HG03095 (cell line): ENCODE measurements at regions not wholly inside any gene's neighbourhood (a gene's known extent, or its start where the extent isn't known, plus 50 kb on each side); places are given as distances from the start of the nearest gene placed in this dataset.
"Not testable (repeated sequence)": the region's sequence is repeated elsewhere in the genome, so short reads cannot be mapped to it uniquely, and the experiment has no call there.

ENCODE experiments used
- ATAC-seq: cut with Tn5 transposase; IDR thresholded peaks from one replicate; pipeline ENCODE4 v1.9.1; 2021; ENCODE audit warnings: moderate library complexity; ENCODE audit not compliant: unreplicated experiment

DNA sequence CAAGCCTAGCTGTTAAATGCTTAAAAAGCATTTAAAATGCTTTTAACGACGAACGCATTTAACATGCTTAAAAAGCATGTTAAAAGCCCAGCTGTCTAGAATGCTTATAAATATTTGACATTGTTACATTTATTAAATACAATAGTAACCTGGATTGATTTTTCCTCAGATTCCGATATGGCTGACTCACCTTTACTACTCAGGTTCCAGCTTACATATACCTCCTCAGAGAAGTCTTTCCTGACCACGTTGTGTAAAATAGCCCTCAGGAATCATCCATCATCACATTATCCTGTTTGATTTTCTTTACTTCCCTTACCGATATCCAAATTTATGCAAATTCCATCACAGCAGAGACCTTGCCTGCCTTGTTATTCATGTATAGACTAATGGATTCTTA lies 51.4 kb downstream of the SLC41A2 start:
- no peak for ATAC-seq

DNA sequence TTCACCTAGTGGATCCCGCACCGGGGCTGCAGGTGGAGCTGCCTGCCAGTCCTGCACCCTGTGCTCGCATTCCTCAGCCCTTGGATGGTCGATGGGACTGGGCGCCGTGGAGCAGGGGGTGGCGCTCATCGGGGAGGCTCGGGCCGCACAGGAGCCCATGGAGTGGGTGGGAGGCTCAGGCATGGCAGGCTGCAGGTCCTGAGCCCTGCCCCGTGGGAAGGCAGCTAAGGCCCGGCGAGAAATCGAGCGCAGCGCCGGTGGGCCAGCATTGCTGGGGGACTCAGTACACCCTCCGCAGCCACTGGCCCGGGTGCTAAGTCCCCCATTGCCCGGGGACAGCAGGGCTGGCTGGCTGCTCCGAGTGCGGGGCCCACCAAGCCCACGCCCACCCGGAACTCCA lies 52.6 kb downstream of the SLC41A2 start:
- not testable (repeated sequence) for ATAC-seq

DNA sequence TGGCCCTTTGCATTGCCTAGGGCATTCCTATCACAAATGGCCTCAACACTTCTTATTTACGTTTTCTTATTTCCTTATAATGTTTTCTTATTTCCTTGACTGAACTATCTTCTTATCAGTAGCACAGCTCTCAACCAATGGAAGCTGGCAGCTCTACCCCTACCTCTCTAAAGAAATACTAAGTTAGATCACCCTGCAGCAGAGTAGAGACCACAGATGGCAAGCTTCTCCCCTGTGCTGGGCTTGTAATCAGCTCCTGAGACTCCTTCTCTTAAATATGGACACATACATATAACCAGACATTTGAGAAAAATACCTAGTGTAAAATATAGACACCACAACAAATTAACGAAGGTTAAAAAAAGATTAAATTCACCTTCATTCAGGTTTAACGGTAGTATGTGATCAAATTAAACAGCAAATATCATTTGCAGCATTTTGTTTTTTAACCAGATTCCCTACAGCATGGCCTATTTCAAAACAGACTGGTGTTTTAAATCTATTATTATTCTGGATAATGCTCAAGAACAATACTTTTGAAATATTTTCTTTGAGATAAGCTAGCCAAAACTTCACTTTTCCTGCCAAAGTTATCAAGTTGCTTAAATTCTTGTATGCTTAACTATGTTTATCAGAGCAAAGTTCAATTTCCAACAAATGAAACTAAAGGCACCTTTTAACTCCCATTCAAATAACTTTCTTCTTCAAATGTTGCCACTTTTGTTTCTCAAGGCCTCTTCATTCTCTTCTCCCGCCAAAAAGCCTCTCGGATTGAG lies 54.3 kb downstream of the SLC41A2 start:
- ATAC-seq: no peak

DNA sequence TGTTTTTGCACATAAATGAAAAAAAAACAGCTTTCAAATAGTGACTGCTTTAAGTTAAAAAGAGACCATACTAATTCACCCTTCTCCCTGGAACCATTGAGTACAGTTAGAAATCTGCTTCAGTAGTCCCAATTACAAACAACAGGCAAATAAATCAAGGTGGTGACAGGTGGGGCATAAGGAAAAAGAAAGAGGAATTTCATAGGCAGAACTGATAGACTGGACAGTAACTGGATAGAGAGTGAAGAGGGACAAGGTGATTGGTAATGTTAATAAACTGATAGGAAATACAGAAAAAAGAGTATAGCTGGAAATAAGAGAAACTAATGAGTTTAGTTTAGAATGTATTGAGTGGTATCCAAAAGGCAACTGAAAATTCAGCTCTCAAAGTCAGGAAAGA lies 56.0 kb downstream of the SLC41A2 start:
- no peak for ATAC-seq

DNA sequence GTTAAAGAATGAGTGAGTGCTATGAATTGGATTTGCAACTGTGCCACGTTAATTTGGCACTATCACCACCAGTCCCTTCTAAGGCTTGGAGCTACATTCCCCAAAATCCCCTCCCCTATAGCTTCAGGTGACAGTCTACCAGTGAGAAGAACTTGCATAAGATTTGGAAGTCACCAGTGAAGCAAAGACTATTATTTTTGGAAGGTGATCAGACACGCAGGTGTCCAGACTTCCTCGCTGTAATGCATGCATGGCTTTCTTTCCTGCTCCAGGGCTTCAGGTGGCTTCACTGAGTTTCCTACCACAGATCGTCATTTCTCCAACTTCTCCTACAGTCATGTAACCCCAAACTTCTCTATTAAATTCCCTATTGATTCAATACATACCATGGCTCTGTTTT lies 61.4 kb downstream of the SLC41A2 start:
- no peak for ATAC-seq

DNA sequence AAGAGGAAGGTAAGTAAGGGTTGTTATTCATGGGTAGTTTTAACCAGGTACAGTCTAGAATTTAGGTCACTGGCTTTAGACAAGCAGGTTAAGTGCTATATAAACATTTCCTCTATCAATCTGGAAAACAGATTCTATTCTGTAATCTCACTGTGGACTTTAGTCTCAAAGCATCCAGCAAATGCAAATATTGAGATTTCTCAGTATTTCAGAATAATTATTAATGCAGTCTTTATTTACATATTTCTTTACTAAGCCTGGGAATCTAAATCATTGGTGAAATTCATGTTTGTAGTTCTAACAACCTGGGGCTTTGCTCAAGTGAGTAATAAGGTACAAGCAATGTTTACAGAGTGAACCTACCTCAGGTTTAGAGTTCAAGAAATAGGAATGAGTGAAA lies 61.9 kb downstream of the SLC41A2 start:
- ATAC-seq: no peak

DNA sequence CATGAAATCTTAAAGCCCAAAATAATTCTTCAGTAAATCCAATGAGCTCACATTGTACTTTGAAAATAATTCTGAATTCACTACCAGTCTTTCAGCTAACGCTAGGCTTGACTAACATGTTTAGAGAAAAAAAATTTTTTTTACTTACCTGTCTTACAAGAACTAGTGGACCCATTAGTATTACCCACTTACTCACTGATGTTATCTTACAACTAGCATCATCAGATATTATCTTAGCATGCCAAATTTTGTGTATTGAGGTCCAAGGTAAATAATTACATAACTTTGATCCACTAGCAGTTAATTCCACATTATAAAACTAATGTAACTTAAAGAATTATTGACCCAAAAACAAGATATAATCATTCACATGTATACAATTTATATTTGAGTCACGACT lies 62.7 kb downstream of the SLC41A2 start:
- no peak for ATAC-seq

DNA sequence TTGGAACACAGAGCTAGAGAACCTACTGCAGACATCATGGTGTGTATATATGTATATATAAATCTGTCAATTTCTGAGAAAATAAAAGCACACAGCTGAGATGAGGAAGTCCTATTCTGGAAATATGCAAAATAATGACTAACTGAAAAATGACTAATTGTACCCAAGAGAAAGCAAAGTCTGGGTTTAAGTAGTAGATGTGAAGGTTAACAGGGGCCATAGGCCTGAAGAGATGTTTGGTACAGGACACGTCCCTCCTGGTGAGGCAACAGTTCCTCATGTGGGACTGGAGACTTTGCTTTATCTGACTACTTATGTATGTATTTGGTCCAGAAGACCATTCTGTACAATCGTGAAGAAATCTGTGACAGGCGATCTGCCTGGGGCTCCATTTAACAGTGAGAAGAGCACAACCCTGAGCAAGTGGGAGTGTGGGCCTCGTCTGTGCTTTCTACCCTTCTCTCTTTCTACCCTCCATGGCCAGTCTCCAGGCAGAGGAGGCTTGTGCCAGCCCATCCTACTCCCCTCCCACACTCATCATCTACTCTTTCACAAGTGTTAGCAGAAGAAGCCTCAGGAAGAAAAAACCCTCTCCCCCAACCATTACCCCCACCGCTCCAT lies 67.5 kb downstream of the SLC41A2 start:
- no peak for ATAC-seq

DNA sequence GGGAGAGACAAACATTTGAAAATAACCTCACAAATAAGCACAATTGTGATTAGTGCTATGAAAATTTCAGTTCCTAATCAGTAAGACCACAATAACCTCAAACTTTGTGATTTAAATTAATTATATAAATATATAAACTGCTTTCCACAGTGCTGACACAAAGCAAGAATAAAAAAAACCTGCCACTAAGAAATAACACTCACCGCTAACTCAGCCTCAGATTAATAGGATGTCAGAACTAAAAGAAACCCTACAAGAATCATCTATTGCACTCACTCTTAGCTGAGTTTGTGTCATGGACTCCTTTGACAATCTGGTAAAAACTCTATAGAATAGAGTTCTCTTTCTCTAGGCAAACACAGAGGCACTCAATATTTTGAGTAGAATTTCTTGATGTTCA lies 68.4 kb downstream of the SLC41A2 start:
- no peak for ATAC-seq

DNA sequence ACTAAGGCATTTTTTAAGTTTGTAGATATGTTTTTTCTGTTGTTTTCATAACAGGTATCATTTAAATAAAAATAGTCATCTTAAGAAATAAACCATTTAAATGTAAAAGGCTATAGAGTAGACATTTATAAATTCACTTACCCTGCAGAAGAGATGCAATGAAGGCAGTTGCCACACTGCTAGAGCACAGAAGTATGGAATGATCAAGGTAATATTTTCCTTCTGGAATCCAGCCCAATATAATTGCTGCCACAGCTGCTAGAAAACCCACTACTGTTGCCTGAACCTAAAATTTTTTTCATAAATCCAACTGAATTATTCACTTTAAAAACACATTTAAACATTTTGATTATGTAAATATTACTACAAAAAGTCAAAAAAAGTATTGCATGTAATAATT lies 69.2 kb downstream of the SLC41A2 start:
- ATAC-seq: no peak

DNA sequence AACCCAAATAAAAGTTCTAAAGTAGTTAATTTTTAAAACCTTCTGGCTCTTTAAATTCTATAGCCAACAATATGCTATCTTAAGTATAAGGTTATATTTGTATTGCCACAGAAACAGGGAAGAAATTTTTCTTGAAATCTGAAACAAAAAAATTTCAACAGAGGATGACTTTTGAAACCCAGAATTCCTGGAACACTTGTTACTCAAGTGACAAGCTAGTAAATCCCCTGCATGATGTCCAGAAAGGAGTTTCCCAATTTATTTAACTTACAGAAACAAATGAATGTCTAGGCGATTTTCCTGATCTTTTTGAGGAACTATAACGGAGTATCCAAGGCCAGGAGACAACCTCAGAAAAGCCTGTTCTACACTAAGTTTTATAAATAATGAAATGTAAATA lies 69.6 kb downstream of the SLC41A2 start:
- no peak for ATAC-seq

DNA sequence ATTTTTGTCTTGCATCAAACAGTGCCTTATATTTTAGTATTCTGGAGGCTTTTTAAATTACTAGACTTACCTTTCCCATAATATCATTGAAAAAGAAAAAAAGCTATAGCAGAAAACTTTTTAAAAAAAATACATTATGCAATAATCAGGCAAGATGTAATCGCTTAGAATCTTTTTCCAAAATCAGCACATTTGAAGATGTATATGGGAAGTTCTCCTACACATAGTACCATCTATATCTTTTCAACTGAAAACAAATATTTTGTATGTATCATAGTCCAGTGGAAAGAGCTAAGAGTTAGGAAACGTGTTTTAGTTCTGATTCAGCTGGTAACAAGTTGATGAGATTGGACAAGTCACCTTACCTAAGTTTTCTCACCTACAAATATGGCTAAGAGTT lies 70.6 kb downstream of the SLC41A2 start:
- ATAC-seq: no peak

DNA sequence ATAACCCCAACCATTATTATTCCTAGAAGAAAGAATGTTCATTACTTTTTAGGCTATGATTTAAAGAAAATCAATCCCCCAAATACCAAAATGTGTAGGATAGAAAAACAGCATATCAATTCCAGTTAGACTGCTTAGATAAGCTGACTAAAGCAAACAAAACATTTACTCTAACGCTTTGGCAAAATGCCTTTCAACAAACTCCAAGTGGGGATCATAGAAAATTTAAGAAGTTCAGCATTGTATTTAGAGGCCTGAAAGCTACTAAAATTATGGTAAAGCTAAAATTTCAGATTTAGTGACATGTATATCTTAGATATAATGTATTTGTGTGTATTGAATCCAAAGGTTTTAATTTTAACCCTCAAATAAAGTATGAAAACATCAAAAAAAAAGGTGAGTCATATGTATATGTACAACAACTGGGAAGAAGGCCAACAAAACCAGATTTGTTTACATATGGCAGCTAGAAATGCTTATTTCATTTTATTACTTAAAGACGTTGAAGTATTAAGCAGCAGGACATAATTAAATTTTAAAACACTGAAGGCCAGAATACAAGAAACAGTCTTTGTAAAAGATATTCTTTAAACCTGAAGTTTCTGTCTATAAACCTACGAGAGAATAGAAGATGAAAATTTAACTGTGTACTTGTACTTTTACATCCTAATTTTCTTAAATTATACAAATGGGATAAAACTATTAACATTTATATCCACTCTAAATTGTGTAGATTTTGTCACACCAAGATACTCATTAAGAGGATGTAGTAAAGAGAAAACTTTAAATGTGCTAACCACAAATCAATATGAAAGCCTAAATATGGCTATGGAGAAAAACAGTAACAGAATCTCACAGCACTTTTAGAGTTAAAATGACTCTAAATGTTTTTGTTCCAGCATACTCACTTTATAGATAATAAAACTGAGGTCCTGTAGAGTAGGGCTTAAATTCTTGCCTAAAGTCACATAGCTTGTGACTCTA lies 71.4 kb downstream of the SLC41A2 start:
- ATAC-seq: no peak

DNA sequence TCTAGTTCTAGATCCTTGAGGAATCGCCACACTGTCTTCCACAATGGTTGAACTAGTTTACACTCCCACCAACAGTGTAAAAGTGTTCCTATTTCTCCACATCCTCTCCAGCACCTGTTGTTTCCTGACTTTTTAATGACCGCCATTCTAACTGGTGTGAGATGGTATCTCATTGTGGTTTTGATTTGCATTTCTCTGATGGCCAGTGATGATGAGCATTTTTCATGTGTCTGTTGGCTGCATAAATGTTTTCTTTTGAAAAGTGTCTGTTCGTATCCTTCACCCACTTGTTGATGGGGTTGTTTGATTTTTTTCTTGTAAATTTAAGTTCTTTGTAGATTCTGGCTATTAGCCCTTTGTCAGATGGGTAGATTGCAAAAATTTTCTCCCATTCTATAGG lies 79.2 kb downstream of the SLC41A2 start:
- not testable (repeated sequence) for ATAC-seq

DNA sequence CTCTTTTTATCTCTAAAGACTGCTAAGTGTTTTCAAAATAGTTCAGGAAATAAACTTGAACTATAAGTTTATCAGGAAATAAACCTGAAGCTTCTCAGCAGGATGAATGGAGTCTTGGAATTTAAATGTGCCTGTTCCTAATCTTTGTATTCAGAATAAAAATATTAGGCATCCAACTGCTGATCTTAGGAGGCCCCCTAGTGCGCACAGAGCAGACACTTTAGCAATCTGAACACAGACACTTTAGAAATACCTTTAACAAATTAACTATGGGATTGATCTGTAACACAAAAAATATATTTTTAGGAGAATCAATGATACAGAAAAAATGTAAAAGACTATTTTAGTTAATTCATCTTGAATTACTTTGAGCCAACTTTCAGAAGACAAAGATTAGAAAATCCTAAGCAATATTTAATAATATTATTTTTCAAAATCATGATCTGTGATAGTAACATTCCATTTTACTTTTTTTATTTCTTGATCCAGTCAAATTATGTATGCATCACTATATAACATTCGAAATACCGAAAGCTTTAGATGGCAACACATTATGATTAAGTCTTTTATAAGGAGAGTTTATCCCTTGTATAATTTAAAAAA lies 80.9 kb downstream of the SLC41A2 start:
- ATAC-seq: no peak

DNA sequence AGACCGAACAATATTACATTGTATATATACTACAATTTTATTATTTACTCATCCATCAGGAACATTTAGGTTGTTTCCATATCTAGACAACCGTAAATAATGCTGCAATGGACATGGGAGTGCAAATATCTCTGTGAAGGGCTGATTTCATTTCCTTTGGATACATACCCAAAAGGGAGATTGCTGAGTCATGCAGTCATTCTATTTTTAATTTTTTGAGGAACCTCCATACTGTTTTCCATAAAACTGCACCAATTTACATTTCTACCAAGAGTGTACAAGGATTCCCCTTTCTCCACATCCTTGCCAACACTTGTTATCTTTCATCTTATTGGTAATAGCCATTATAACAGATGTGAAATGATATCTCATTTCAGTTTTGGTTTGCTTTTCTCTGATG lies 84.7 kb downstream of the SLC41A2 start:
- no peak for ATAC-seq

DNA sequence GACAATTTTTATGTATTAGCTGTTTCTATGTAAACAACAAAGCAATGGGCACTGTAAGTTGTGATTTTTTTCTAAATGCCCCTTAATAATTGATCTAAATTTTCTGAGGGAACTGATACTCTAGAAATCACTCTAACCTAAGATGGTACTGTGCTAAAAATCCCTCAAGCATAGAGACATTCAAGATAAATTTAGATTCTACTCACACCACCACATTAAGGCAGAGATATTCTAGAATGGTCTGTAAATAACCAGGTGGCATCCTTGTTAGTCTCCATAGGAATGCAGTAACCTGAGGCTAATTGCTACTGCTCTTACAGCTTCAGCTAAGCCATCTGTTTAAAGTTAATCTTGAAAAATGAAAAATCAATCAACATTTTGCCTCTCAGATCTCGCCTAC lies 87.3 kb downstream of the SLC41A2 start:
- no peak for ATAC-seq

DNA sequence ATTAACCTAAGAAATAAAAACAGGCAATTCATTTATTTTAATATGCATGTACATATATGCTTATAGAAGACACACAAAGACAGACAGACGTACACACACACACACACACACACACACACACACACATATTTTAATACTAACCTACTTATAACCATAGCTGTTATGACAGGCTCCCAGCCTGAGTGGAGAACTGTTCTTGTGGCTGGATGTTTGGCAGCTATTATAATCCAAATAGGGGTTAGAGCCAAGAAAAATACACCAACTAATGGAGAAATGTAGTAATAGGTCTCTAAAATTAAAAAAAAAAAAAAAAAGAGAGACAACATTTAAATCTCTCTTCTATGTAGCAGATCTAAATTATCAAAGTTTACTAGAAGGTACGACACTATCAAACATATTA lies 91.8 kb downstream of the SLC41A2 start:
- no peak for ATAC-seq

DNA sequence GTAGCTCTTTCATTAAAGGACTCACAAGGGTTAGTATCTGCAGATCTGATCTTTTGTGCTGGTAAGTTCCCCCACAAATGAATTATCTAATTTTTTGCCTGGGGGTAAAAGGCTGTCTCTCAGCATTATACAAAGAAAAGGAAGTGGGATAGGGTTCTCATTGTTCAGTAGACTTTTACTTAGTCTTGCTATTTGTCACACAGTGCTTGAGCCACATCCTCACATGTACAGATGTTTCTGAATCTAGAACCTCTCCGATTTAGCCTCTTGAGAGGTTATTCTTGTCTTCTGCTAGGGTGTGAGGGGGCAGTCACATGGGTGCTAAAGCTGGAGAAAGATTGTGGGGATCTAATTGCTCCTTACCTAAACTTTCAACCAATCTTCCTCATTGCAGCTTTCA lies 93.0 kb downstream of the SLC41A2 start:
- ATAC-seq: peak; percentile 83

DNA sequence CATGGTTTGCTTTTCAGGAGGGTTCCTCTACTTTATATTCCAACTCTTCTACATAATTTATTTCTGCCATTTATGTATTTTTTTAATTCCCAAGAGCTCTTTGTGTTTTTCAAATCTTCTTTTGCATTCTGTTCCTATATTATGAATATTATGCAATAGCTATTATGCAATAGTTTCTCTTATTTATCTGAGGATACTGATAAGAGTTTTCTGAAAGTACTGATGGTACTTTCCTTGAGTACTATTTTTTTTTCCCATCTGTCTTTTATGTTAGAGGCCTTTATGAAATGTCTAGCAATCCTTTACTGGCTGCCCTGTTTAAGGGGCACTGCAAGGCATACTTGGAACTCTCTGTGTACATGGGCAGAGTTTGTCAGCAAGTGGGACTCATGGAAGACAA lies 93.4 kb downstream of the SLC41A2 start:
- ATAC-seq: no peak

DNA sequence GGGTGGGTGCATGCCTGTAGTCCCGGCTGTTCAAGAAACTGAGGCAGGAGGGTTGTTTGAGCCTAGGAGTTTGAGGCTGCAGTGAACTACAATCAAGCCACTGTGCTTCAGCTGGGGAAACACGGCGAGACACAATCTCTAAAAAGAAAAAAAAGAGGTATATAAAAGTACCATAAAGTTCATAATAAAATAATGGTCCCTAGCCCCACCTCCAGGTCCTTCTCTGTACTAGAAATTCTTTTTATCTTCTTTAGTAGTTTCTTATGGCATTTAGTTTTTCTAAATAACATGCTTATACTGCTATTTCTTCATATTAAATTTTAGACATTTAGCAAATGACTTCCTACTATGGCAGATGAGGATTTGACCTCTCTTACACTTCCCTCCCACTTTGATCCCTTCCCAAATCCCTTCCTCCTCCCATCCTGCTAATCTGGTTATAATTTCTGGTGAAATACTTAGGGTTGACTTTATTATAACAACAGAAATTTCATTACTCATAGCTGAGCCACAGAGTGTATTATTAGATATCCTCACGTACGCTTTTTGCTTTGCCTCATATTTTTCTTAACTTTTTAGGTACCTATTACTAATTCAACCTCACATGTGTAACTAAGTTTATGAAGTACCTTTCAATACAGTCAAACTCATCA lies 94.7 kb downstream of the SLC41A2 start:
- ATAC-seq: no peak
